Endothelial cell of umbilical vein (primary cell): ENCODE measurements at regions not wholly inside any gene's neighbourhood (a gene's known extent, or its start where the extent isn't known, plus 50 kb on each side); places are given as distances from the start of the nearest gene placed in this dataset.

Source experiments
- BruUV-seq: library from RNA; stranded (reverse); fragments of 400-500 nt; replicated peaks from 2 replicates; lab custom pipeline; 2021; lab: Mats Ljungman, UMichigan
- CTCF ChIA-PET: fragments of 300-600, 350-600 bp; sonication (Branson Sonifier 250); formaldehyde crosslinking; loops from one replicate; lab custom pipeline; 2021; ENCODE audit warnings: antibody characterized with exemption, inconsistent platforms; lab: Charles Lee
- POLR2A ChIA-PET: fragments of 300-600, 350-600 bp; sonication (Branson Sonifier 250); formaldehyde crosslinking; loops from one replicate; lab custom pipeline; 2021; ENCODE audit warnings: antibody characterized with exemption, inconsistent platforms; lab: Charles Lee
- DNase-seq: peaks from one replicate; pipeline ENCODE4 v3.0.0-alpha.2; 2011; ENCODE audit warnings: low read depth, low spot score
- FAIRE-seq: peaks from 2 replicates; lab custom pipeline; 2011; peaks lifted over from hg19 to GRCh38; lab: Jason Lieb, UNC
- H2AFZ ChIP-seq: 2 replicates; pipeline ENCODE4 v1.6.0; 2012; ENCODE audit warnings: low read depth, low read length, control low read depth, inconsistent platforms
- H3K27ac ChIP-seq: 2 replicates; pipeline ENCODE4 v1.5.1; 2011; ENCODE audit warnings: low read depth, mild to moderate bottlenecking, control low read depth, low read length, moderate library complexity; ENCODE audit not compliant: insufficient read depth
- H3K27me3 ChIP-seq, 2 experiments: 2 replicates each; pipeline versions ENCODE4 v1.6.0 to v1.6.1; 2011; ENCODE audit warnings: low read length in 2 of 2, mixed read lengths in 1 of 2; ENCODE audit not compliant: control insufficient read depth in 2 of 2, insufficient read depth in 2 of 2
- H3K36me3 ChIP-seq, 2 experiments: 2 replicates in 1 of 2; 3 replicates in 1 of 2; pipeline ENCODE4 v1.5.1; 2011; ENCODE audit warnings: low read length in 2 of 2, mild to moderate bottlenecking in 1 of 2, moderate library complexity in 1 of 2; ENCODE audit not compliant: control insufficient read depth in 2 of 2, insufficient read depth in 2 of 2; ENCODE audit errors: extremely low read depth in 1 of 2
- H3K4me1 ChIP-seq: 3 replicates; pipeline ENCODE4 v1.5.1; 2011; ENCODE audit warnings: mild to moderate bottlenecking, low read length; ENCODE audit not compliant: control insufficient read depth, insufficient read depth; ENCODE audit errors: extremely low read depth
- H3K4me2 ChIP-seq: 2 replicates; pipeline ENCODE4 v1.6.1; 2011; ENCODE audit warnings: low read length, control low read depth, mixed read lengths; ENCODE audit not compliant: insufficient read depth
- H3K4me3 ChIP-seq, 3 experiments: fragments of 200-600 bp in 1 of 3; sonication (generic), shearing (Covaris generic) in 1 of 3; replicated peaks in 1 of 3; 2 replicates each; pipeline ENCODE4 v1.5.1; 2011 to 2016; ENCODE audit warnings: control low read depth in 3 of 3, low read length in 3 of 3, mild to moderate bottlenecking in 2 of 3, inconsistent platforms in 1 of 3, low read depth in 1 of 3, moderate library complexity in 1 of 3; ENCODE audit not compliant: insufficient read depth in 1 of 3
- H3K79me2 ChIP-seq: 2 replicates; pipeline ENCODE4 v1.6.0; 2012; ENCODE audit warnings: low read length, inconsistent platforms; ENCODE audit not compliant: control insufficient read depth, insufficient read depth
- H3K9ac ChIP-seq: replicated peaks from 2 replicates; pipeline ENCODE3; 2011; ENCODE audit warnings: low read length, control low read depth; ENCODE audit not compliant: insufficient read depth; ENCODE audit errors: extremely low read depth
- H3K9me1 ChIP-seq: replicated peaks from 3 replicates; pipeline ENCODE4 v1.6.0; 2011; ENCODE audit warnings: mild to moderate bottlenecking, low read length; ENCODE audit not compliant: control insufficient read depth, insufficient read depth; ENCODE audit errors: extremely low read depth
- H3K9me3 ChIP-seq: replicated peaks from 2 replicates; pipeline ENCODE4 v1.5.1; 2012; ENCODE audit warnings: low read length, inconsistent platforms; ENCODE audit not compliant: control insufficient read depth, insufficient read depth
- H4K20me1 ChIP-seq: replicated peaks from 2 replicates; pipeline ENCODE3; 2011; ENCODE audit warnings: mild to moderate bottlenecking, low read length; ENCODE audit not compliant: control insufficient read depth, insufficient read depth; ENCODE audit errors: extremely low read depth
- CTCF ChIP-seq, 2 donors: IDR thresholded peaks; 1 replicate in 1 of 2; 2 replicates in 1 of 2; pipeline ENCODE4 v1.5.1; 2011; ENCODE audit warnings: low read length in 2 of 2, mild to moderate bottlenecking in 2 of 2, moderate library complexity in 2 of 2, control low read depth in 1 of 2, inconsistent platforms in 1 of 2, low read depth in 1 of 2; ENCODE audit not compliant: insufficient read depth in 1 of 2; ENCODE audit errors: extremely low read depth in 1 of 2
- EZH2 ChIP-seq: IDR thresholded peaks from 2 replicates; pipeline ENCODE4 v1.6.1; 2012; ENCODE audit warnings: borderline replicate concordance, low read depth, mild to moderate bottlenecking, moderate library complexity, low read length, inconsistent platforms; ENCODE audit not compliant: severe bottlenecking
- FOS ChIP-seq: IDR thresholded peaks from 2 replicates; pipeline ENCODE4 v1.6.1; 2011; ENCODE audit warnings: mild to moderate bottlenecking, low read length, moderate library complexity, borderline replicate concordance; ENCODE audit not compliant: insufficient read depth
- GATA2 ChIP-seq: IDR thresholded peaks from 2 replicates; pipeline ENCODE4 v1.7.0; 2011; ENCODE audit warnings: low read depth, mild to moderate bottlenecking, moderate library complexity, mixed read lengths, low read length; ENCODE audit not compliant: insufficient read length, insufficient read depth
- JUN ChIP-seq: IDR thresholded peaks from 2 replicates; pipeline ENCODE4 v1.6.1; 2011; ENCODE audit warnings: borderline replicate concordance, low read depth; ENCODE audit not compliant: insufficient read length, insufficient read depth
- MAX ChIP-seq: IDR thresholded peaks from 2 replicates; pipeline ENCODE4 v1.6.1; 2011; ENCODE audit not compliant: insufficient read depth, insufficient read length
- MYC ChIP-seq: IDR thresholded peaks from one replicate; pipeline ENCODE4 v1.6.1; 2011; ENCODE audit warnings: mild to moderate bottlenecking, low read depth, low read length
- POLR2A ChIP-seq: IDR thresholded peaks from 2 replicates; pipeline ENCODE4 v1.6.1; 2012; ENCODE audit warnings: low read depth, mild to moderate bottlenecking, control low read depth, low read length
- POLR2AphosphoS5 ChIP-seq: IDR thresholded peaks from 2 replicates; pipeline ENCODE4 v1.6.1; 2012; ENCODE audit warnings: low read depth, mild to moderate bottlenecking, control low read depth, low read length, moderate library complexity; ENCODE audit not compliant: insufficient read depth
- dilution Hi-C: fragments of 300-500 bp; cut with MboI; formaldehyde crosslinking; loops from one replicate; pipeline ENCODE4 v1.15.0; 2019; ENCODE audit warnings: low sequenced_read_pairs; ENCODE audit not compliant: extremely low pct_ligation_motif_present
- intact Hi-C: fragments of 100-400 bp; cut with micrococcal nuclease; formaldehyde crosslinking; loops from one replicate; pipeline ENCODE4 v1.10.0; 2022

- H3K27ac ChIP-seq = no peak overlapping the region
- no peak overlapping the region for H3K4me3 ChIP-seq
- ChIA-PET POLR2A (no interaction called here), CTCF (no interaction called here)
- H3K9me1 ChIP-seq = no peaks in the 10 kb centered on the region
- H3K9me3 ChIP-seq = no peaks in the 10 kb centered on the region
- no peak overlapping the region for H3K9ac ChIP-seq
- dilution Hi-C loops (no loop called here), intact Hi-C loops (no loop called here)
- DNase-seq (no peak), FAIRE-seq (no peak)
- H3K27me3 ChIP-seq = no peaks in the 10 kb centered on the region
- H2AFZ ChIP-seq = no peak overlapping the region
- H3K4me2 ChIP-seq = no peak overlapping the region
- no peaks in the 10 kb centered on the region for H3K4me1 ChIP-seq
- H4K20me1 ChIP-seq = no peaks in the 10 kb centered on the region
- no peaks in the 10 kb centered on the region for H3K79me2 ChIP-seq
- TF ChIP-seq MAX = no peak
- TF ChIP-seq CTCF (IDR thresholded peaks at IDR 0.05; ENCODE audit: extremely low read depth in 1 of 2, insufficient read depth in 1 of 2, low read depth in 1 of 2, low read length in 2 of 2) = no peak
- no peak for TF ChIP-seq GATA2
- no peak for TF ChIP-seq EZH2
- no peak for TF ChIP-seq POLR2AphosphoS5
- TF ChIP-seq MYC = no peak
- TF ChIP-seq FOS = no peak
- no peak for TF ChIP-seq JUN
- no peak for TF ChIP-seq POLR2A
- no TSS peak for BruUV-seq
- H3K36me3 ChIP-seq = no peaks in the 10 kb centered on the region
Observed at GRCh38 chr13:105960326-105960725, 575.1 kb downstream of the EFNB2 start.
